ENCODE measurements at regions not wholly inside any gene's neighbourhood (a gene's known extent, or its start where the extent isn't known, plus 50 kb on each side); places are given as distances from the start of the nearest gene placed in this dataset.

- DNase-seq (no peak), ATAC-seq (no peak)
- Histone ChIP-seq H3K9me3 (no peaks in the 10 kb centered on the region), H3K4me1 (ENCODE audit: low read depth) (no peaks in the 10 kb centered on the region), H3K36me3 (ENCODE audit: low read depth) (no peaks in the 10 kb centered on the region), H3K4me3 (no peak overlapping the region)
- TF ChIP-seq CTCF (IDR thresholded peaks at IDR 0.05), result no peak
- intact Hi-C loops (cut with DNase I, micrococcal nuclease), result no loop called here
Measured at GRCh38 chr16:86836503-86837129, 258.3 kb downstream of the FOXL1 start.

- Histone ChIP-seq H3K9me3 (no peaks in the 10 kb centered on the region), H3K4me1 (ENCODE audit: low read depth) (no peaks in the 10 kb centered on the region), H3K36me3 (ENCODE audit: low read depth) (no peaks in the 10 kb centered on the region), H3K4me3 (no peak overlapping the region)
- DNase-seq (no peak), ATAC-seq (no peak)
- intact Hi-C loops (cut with DNase I, micrococcal nuclease), result no loop called here
- no peak for TF ChIP-seq CTCF (IDR thresholded peaks at IDR 0.05)
Measured at GRCh38 chr16:86843812-86844211, 265.5 kb downstream of the FOXL1 start.

- no peaks in the 10 kb centered on the region for H3K4me1 ChIP-seq (ENCODE audit: low read depth)
- H3K36me3 ChIP-seq (ENCODE audit: low read depth), result no peaks in the 10 kb centered on the region
- ATAC-seq, result no peak
- TF ChIP-seq CTCF (IDR thresholded peaks at IDR 0.05), result no peak
- H3K9me3 ChIP-seq, result no peaks in the 10 kb centered on the region
- H3K4me3 ChIP-seq, result no peak overlapping the region
- no peak for DNase-seq
- intact Hi-C loops (cut with DNase I, micrococcal nuclease), result no loop called here
Measured at GRCh38 chr16:86844695-86845094, 266.3 kb downstream of the FOXL1 start.

DNA sequence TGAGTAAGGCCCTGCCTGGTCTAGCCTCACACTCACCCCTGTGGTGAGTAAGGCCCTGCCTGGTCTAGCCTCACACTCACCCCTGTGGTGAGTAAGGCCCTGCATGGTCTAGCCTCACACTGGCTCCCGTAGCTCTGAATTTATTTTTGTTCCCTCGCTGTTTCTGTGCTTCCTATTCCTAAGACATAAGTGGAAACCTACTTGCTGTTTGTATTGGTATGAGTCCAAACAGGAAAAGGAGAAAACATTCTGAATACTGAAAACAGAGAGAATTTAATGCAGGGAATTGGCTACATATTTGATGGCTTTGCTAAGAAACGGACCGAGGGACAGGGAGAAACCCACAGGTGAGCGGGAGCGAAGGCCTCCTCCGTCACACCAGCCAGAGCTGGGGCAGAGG, 267.8 kb downstream of the FOXL1 start:
- no peaks in the 10 kb centered on the region for H3K9me3 ChIP-seq
- DNase-seq (no peak), ATAC-seq (no peak)
- TF ChIP-seq CTCF (IDR thresholded peaks at IDR 0.05), result no peak
- intact Hi-C loops (cut with DNase I, micrococcal nuclease), result no loop called here
- no peaks in the 10 kb centered on the region for H3K4me1 ChIP-seq (ENCODE audit: low read depth)
- no peaks in the 10 kb centered on the region for H3K36me3 ChIP-seq (ENCODE audit: low read depth)
- H3K4me3 ChIP-seq, result no peak overlapping the region

- TF ChIP-seq CTCF (IDR thresholded peaks at IDR 0.05), result no peak
- Histone ChIP-seq H3K9me3 (no peaks in the 10 kb centered on the region), H3K4me1 (ENCODE audit: low read depth) (no peaks in the 10 kb centered on the region), H3K4me3 (no peak overlapping the region), H3K36me3 (ENCODE audit: low read depth) (no peaks in the 10 kb centered on the region)
- ATAC-seq (no peak), DNase-seq (no peak)
- intact Hi-C loops (cut with DNase I, micrococcal nuclease), result no loop called here
Measured at GRCh38 chr16:86848821-86849220, 270.5 kb downstream of the FOXL1 start.

DNA sequence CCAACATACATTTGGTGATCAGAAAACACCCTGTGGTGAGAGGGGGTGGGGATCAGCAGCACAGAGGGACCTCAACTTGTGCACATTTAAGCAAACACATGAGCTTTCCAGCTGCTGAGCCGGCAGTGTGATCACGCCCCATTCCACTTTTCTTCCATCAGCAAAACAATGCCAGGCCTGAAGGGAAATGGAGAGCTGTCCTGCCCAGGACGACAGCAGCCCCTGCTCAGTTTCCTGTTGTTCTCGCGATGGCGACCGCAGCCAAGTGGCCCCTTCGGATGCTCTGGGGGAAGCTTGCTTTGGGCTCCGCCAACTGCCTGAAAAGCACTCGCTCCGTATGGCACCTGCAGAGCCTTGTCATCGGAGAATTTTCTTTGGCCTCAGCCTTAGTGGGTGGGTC, 272.3 kb downstream of the FOXL1 start:
- no peaks in the 10 kb centered on the region for H3K9me3 ChIP-seq
- intact Hi-C loops (cut with DNase I, micrococcal nuclease), result no loop called here
- H3K4me1 ChIP-seq (ENCODE audit: low read depth), result no peaks in the 10 kb centered on the region
- H3K36me3 ChIP-seq (ENCODE audit: low read depth), result no peaks in the 10 kb centered on the region
- DNase-seq (no peak), ATAC-seq (no peak)
- H3K4me3 ChIP-seq, result no peak overlapping the region
- TF ChIP-seq CTCF (IDR thresholded peaks at IDR 0.05), result no peak

Measured in mucosa of descending colon (tissue), 3 donors.